ENCODE measurements at regions not wholly inside any gene's neighbourhood (a gene's known extent, or its start where the extent isn't known, plus 50 kb on each side); places are given as distances from the start of the nearest gene placed in this dataset.
"Not testable (repeated sequence)": the region's sequence is repeated elsewhere in the genome, so short reads cannot be mapped to it uniquely, and the experiment has no call there.

DNA sequence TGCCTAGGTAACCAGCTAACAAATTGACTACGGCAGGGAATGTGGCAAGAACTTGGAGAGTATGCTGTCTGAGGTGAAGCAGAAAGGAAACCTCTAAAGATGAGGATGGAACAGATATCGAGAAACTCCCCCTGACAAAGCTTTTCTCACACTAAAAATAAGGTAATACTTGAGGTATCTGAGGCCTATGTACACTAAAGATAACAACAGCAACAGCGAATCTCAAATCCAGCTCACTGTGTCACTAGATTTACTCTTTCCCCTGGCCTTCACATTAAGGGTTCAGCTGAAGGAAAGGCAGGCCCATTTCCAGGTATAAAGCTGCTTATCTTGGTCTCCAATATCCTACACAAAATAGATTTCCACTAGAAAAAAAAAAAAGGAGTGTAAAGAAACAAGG lies 518.0 kb downstream of the KCNT2 start:
- DNase-seq (ENCODE audit: low read depth): no peak

DNA sequence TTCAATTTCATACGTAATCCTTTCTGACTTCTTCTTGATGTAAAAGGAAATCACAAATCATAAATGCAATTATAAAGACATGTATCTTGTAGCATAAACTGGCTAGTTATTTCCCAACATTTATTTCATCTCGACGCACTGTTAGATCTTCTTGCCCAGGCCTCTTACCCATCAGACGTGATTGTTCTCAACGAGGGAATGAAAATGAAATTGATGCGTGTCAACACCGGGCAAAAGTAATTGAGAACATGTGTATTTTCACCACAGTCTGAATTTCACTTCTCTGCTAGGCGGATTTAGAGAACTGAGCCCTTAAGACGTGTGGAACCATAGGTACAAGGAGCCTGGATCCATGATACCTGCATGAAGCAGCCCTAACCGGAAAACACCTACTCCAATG lies 519.7 kb downstream of the KCNT2 start:
- DNase-seq (ENCODE audit: low read depth): no peak

DNA sequence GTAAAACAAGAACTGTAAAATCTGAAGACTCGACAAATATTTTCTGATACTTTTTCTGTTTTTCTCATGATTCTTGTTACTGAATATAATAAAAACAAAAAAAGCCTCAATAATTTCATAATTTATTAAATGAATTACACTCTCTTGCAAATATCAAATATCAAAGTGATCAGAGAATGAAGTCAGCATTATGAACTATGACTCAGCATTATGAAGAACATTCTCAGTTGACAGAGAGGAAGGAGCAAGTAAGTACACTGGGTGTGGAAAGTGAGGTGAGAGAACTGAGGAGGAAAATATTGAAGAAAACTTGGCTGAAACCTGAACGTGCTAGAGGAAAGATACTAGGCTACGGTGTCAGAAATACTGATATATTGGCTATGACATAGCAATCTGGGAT lies 529.5 kb downstream of the KCNT2 start:
- DNase-seq (ENCODE audit: low read depth): no peak

DNA sequence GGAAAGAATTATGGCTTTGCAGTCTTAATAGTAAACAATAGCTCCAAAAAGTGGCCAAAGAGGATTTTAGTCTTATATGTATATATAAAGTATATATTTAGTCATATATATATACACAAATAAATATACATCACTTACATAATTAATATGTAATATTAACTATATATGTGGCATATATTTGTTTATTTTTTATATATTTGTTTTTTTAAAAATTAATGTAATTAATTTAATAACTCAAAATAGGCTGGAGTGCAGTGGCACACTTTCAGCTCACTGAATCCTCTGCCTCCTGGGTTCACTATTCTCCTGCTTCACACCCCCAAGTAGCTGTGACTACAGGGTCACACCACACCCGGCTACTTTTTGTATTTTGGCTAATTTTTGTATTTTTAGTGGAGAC lies 532.6 kb downstream of the KCNT2 start:
- DNase-seq (ENCODE audit: low read depth): no peak

DNA sequence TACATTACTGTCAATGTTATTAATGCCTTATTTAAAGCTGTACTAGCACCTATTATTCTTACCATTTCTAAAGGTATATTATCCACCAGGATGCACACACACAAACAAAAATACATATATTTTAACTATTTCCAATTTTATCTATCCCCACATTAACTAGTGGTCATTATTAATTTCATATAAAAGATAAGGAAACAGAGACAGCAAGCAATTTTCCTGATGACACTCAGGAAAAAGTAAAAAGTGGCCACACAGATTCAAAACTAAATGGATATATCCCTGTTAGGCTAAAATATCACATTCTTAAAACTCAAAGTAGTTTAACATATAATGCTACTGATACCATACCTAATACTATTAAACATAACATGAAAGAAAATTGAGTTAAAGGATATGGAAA lies 534.1 kb downstream of the KCNT2 start:
- DNase-seq (ENCODE audit: low read depth): no peak

DNA sequence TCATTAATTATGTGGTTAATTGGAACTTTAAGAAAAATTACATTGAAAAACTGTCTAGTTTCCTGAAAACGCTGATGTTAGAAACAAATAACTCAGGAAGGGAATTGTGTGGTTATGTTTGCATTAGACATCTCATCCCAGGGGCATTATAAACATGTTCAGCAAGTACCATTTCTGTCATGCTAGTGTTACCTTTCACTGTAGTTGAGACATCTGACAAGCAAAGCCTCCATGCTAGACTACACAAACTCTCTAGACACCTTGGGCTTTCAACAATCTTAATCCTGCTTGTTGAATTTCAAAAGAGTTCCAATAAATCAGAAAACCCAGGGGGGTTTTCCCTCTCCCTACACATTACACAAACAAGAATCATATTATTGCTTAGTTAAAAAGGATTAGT lies 536.8 kb downstream of the KCNT2 start:
- DNase-seq (ENCODE audit: low read depth): no peak

DNA sequence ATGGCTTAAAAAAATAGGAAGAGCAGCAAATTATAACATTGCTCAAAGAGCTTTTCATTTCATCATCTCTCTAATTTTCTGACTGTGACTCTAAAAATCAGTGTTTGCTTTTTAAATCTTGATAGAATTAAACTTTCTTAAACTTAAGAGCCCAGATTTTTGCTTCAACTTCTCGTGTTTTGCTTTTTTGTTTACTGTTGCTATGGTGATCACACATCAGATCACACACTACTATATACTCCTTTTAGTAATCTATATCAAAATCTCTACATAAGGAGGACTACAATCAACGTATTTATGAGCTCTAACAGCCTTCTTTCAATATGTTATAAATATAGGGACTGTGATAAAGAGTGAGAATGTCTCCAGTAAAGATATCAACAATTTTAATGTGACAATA lies 537.3 kb downstream of the KCNT2 start:
- no peak for DNase-seq (ENCODE audit: low read depth)

DNA sequence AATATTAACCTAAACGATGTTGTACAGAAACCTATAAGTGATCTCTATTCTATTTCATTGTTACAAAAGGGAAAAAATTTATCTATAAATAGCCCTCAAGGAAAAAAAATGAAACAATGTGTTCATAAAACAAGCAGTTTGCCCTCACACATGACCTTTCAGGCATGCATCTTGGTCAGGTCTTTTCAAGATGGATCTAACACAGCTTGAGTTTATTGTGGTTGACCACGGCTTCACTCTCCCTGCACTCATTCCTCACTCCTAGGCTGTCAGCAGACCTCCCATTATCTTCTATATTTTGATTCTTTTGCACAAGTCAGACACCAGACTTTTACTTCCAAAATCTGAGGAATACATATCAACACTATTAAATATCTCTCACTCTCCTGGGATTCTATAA lies 544.3 kb downstream of the KCNT2 start:
- DNase-seq (ENCODE audit: low read depth): no peak

DNA sequence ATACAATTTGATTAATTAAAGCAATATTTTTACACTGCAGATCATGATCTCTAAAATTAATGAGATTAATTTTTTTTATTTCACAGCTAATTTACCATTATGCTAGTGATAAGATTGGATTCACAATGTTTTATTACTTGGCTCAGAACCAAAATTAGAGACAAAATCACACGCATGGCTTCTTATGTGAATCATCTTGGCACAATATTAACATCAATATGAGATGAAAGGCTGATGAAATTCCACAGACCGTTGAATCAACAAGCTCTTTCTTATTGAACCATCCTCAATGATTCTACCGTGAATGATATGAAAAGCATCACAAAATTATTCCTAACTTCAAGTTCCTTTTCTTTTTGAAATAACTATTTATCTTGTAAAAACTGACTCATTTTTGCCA lies 544.9 kb downstream of the KCNT2 start:
- no peak for DNase-seq (ENCODE audit: low read depth)

DNA sequence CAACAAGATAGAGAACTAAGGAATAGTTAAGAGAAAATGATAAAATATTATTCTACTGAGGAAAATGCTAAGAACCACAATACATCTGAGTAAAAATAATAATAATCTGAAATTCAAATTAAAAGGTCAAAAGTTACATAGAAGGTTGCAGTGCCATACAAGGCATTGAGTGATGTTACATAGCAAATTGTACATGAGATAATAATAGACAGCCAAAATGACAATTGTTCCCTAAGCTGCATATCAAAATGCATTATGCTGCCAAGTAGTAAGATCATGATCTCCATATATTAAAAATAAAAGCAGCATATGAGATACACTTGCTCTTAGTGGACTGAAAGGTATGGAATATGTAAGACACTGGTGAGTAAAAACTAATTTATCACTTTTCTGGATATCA lies 547.7 kb downstream of the KCNT2 start:
- DNase-seq (ENCODE audit: low read depth): no peak

DNA sequence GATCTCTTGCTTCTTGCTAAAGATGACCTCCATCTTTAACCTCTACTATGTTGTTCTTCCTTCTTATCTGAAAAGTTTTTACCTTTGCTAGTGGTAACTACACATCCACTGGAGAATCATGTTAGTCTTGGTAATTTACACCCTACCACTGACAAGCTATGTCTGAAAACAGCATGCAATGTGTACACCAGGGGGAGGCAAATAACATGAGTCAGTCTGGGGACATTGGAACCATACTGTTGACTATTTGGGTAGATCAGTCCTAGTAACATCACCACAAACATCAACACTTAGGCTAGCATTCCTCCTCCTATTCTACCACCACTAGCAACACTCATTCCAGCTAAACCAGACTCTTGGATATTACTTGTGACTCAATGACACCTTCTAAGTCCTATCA lies 549.0 kb downstream of the KCNT2 start:
- DNase-seq (ENCODE audit: low read depth): no peak

DNA sequence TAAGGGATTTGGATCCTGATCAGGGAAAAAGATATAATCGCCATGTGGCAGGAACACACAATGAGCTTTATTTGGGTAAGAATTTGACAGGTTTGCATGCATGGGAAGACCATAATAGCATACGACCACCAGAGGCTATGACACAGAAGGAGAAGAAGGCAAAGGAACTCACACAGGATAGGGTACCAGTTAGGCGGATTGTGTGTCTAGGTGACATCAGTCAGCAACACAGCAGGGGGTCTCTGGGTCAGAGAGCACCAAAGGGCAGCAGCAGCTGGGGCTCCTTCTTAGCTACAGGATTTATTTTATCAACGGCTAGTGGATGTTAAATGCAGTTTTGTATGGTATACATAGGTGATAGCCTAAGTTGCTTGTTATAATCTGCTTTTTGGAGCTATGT lies 551.3 kb downstream of the KCNT2 start:
- no peak for DNase-seq (ENCODE audit: low read depth)

DNA sequence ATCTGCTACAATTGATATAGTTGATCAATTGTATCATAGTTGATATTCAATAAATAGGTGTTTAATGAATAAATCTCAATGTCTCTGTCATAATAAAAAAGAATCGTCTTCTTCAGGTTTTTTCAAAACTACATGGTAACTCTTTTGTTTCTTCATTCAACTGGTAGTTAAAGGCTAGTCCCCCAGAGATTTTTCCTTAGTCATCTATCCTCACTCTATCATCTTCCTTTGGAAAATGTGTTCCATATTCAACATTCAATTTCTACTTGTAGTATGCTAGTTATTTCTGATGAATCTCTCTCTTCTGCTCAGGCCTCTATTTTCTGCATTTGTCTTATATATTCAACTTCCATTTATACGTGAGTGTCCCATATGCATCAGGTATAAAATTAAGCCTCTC lies 558.8 kb downstream of the KCNT2 start:
- no peak for DNase-seq (ENCODE audit: low read depth)

DNA sequence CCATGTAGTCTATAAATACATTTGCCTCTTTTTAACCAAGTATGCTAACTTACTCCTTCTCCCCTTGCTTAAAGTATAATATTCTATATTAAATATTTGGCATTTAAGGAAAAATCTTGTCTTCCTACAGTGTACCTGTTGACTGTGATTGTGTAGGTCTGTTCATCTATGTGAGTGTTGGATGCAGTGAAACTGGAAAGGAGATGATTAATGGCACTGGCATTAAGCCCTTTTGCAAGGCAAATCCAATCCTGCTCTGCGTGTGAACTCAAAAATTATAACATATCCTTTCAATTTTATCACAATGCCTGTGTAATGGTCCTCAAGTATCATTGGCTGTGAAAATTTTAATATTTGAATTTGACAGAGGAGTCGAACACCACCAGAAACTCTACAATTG lies 565.0 kb downstream of the KCNT2 start:
- no peak for DNase-seq (ENCODE audit: low read depth)

DNA sequence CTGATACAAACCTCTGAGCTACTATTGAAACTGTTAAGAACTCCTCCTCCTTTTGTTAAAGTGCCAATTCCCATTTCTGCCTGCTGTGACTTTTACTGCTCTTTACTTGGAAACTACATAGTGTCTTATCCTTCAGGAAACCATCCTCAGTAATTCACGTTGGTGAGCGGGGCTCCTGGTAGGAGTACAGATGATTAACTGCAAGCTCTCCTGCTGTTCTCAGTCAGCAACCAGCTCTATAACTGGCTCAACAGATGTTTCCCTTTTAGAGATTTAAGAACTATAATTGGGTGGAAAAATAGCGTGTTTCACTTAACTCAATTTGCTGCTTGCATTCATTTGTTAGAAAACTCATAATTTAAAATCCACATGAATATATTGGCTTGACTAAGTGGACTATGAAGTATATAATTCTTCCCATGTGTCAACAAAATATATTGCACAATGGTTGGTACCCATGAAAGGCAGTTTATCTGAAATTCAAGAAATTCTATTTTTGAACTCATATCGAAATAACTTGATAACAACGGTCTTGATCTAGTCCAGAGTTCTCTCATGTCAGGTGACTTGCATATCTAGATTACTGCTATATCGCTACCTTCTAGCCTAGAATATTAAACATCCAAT lies 574.0 kb downstream of the KCNT2 start:
- DNase-seq (ENCODE audit: low read depth): no peak

DNA sequence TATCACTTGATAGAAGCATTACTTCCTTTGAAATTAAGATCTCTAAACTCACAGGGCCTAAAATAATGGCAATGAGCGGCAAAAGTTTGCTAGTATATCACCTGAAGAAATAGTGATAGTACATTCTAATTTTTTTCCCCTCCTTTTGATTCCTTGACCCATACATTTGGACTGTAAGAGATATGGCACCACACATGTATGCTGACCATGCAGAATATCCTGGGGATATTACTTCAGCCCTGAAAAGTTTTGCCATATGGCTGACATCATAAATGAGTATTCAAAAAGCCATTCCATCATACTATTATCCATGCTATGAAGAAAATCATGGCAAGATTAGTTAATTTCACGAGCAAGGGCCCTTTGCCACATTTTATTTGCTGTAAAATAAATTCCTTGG lies 576.9 kb downstream of the KCNT2 start:
- DNase-seq (ENCODE audit: low read depth): not testable (repeated sequence)

DNA sequence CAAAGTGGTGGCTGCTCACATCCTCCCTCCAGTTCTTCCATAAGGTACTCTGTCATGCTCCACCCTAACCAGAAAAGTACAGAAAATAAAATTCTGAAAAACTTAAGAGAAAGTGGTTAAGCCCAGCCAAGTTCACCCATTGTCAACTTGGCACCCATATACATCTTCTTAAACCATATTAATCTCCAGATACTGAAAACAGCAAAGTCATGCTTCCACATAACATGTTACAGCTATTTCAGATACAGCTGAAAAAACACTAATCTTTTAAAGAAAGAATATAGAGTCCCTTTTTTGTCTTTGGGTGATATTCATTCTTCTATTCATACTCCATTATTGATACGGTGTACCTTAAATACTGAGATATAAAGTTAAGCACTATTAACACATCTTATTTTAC lies 577.8 kb downstream of the KCNT2 start:
- no peak for DNase-seq (ENCODE audit: low read depth)

DNA sequence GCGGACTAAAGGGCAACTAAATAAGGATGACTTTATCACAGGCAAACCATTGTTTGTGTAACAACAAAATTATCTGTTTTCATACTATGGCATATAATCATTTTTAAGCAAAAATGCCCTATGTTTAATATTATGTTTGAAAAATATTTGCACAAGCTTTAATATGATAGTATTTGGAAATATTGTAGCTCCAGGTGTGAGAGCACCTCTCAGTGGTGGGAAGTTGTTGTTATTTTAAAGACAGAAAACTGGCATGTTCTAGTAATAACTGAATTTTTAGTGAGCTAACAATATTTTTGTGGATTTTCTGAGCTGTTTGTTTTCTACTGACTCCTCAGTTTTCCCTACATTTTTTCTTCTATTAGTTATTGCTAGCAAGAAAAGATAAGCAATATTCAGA lies 578.8 kb downstream of the KCNT2 start:
- no peak for DNase-seq (ENCODE audit: low read depth)

DNA sequence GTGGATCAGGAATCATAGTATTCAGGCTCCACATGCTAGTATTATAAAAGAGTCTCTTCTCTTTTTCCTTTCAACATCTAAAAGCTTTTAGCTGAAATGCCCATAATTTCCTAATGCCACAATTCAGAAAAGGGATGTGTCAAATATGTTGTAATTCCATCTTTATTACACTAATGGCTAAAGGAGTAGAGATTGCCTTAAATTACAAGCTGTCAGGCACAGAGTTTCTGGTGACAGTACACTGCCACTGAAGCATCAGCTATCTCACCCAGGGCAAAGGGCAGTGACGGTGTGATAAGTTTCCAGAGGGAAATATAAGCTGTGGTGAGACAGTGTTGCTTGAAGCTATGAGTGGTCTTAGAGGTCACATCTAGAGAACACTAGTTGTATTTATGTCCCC lies 581.1 kb downstream of the KCNT2 start:
- DNase-seq (ENCODE audit: low read depth): no peak

DNA sequence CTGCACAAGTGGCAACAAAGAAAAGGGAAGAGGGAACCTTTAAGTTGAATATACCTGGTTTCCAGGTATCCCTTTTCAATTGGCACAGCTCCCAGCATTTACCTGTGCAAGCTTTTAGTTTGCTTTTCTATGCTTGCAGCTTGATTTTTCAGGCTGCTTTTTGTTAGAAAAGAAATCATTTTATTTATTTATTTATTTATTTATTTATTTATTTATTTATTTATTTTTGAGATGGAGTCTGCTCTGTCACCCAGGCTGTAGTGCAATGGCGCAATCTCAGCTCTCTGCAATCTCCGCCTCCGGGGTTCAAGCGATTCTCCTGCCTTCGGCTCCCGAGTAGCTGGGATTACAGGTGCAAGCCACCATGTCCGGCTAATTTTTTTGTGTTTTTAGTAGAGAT lies 587.1 kb downstream of the KCNT2 start:
- DNase-seq (ENCODE audit: low read depth): not testable (repeated sequence)

DNA sequence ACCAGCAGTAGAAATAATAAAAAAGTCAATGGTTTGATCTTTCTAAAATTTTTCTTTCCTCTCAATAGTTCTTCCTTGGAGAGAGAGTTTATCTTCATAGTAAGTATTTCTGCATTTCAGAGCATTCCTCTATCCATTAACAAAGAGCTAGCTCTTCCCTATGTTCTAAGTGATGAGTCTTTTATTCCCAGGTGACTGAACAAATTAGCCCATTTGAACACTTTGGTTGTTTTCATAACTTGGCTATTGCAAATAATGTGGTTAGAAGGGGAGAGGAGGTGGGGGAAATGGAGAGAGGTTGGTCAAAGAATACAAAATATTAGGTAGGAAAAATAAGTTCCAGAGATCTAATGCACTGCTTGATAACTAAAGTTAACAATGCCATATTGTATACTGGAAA lies 598.9 kb downstream of the KCNT2 start:
- no peak for DNase-seq (ENCODE audit: low read depth)

DNA sequence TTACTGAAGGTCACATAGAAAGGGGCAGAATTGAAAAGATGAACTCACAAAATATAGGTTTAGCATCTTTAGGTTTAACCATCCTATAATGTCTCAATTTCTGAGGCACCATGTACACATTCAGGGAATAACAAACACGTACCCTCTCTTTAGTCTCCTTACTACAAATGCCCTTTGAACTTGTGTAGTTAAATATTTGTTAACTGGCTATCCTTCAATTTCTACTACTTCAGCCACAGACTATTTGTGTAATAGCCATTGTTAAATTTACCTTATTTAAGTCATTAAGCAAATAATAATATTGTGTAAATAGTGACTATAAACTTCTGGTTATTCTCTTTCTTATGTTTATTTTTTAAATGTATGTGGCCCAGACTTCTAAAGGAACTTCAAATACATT lies 600.5 kb downstream of the KCNT2 start:
- no peak for DNase-seq (ENCODE audit: low read depth)

DNA sequence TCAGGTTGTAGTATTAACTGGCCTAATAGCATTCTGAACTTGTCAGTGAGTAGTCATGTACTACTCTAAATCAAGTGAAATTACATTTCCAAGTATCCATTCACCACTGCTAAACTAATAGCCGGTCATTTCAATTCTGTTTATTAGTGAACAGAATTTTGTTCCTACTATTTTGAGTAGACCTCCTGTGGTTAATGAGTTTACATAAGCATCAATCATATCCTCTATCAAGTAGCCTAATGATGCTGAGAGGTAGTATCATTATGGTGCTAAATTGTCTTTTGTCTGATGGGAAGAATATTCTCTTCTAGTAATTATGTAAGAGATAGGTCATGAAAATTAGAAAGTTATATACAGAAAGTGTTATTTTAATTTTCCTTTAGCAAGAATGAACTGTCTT lies 602.8 kb downstream of the KCNT2 start:
- DNase-seq (ENCODE audit: low read depth): no peak

DNA sequence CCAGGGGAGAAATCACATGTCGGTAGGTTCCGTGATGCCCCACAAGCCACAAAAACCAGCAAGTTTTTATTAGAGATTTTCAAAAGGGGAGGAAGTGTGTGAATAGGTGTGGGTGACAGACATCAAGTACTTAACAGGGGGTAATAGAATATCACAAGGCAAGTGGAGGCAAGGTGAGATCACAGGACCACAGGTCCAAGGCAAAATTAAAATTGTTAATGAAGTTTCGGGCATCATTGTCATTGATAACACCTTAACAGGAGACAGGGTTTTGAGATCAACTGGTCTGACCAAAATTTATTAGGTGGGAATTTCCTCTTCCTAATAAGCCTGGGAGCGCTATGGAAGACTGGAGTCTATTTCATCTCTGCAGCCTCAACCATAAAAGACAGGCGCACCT lies 603.9 kb downstream of the KCNT2 start:
- DNase-seq (ENCODE audit: low read depth): not testable (repeated sequence)

DNA sequence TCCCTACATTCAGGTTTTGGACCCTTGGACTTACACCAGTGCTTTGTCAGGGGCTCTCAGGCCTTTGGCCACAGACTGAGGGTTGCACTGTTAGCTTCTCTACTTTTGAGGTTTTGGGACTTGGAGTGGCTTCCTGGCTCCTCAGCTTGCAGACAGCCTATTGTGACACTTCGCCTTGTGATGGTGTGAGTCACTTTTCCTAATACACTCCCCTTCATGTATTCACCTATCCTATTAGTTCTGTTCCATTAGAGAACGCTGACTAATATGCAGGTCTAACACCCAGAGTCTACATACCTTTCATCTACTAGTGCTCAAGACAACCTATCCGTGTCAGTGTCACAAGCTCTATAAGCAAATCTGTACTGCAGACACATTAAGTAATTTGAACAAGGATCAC lies 605.3 kb downstream of the KCNT2 start:
- no peak for DNase-seq (ENCODE audit: low read depth)
